HG02610 (cell line): ENCODE measurements at regions not wholly inside any gene's neighbourhood (a gene's known extent, or its start where the extent isn't known, plus 50 kb on each side); places are given as distances from the start of the nearest gene placed in this dataset.
"Not testable (repeated sequence)": the region's sequence is repeated elsewhere in the genome, so short reads cannot be mapped to it uniquely, and the experiment has no call there.

ENCODE experiments used
- ATAC-seq: cut with Tn5 transposase; IDR thresholded peaks from one replicate; pipeline ENCODE4 v1.9.1; 2021; ENCODE audit warnings: mild to moderate bottlenecking, moderate library complexity; ENCODE audit not compliant: unreplicated experiment

DNA sequence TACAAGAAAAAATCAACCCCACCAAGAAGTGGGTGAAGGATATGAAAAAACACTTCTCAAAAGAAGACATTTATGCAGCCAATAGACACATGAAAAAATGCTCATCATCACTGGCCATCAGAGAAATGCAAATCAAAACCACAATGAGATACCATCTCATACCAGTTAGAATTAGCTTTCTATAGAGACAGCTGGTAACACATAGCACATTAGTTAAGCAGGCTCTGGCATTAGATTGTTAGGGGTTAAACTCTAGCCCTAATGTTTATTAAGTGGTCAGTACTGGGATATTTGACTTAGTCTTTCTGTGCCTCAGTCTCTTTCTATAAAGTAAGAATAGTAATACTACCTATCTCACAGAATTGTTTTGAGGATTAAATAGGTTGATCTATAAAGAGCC lies 65.2 kb upstream of the TGFBR2 start:
- not testable (repeated sequence) for ATAC-seq

DNA sequence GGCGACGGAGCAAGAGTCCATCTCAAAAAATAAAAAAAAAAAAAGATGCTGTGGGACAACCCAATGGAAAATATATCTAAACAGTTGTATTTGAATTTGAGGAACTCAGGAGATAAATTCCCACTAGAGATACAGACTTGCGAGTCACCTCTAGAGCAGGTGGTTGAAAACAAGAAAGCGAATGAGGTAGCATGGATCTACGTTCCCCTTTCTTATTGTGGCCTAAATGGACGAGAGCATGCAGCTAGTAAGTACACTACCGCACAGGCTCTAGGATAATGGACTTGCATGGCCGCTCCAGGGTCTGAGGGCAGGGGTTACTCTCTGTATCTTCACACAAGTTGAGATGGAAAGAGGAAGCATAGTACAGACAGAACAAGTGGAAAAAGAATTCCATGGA lies 63.5 kb upstream of the TGFBR2 start:
- ATAC-seq, result no peak

DNA sequence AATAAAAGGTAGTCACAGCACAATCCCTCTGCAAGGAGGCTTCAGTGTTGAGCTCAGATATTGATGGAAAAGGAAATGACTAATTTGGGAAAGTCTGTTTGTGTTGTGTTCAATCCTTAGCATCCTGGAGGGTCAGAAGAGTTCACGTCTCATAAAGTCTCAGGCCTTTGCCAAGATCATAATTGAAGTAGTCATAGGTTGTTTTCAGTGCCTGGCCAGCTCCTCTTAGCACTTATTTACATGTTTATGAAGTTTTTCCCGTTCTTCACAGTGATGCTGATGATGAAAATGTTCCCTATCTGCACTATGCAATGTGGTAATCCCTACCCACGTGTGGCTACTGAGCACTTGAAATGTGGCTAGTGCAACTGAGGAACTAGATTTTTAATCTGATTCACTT lies 61.6 kb upstream of the TGFBR2 start:
- ATAC-seq, result no peak

DNA sequence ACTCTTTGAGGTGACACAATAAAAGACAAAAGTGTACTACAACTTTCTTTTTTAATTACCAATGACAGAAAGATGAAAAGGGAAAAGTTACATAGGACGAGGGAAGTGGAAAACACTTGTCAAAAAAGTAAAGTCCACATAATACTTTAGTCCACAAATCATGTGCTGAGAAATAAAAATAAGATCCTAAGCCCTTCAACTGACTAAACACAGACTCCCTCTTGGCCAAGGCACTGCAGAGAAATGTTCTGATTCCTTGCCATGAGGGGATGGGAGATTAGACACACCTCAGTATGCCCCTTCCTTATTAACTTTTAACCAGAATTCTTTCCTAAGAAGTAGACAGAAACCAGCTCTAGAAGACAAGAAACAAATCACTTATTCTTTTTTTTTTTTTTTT lies 59.5 kb upstream of the TGFBR2 start:
- ATAC-seq, result no peak

DNA sequence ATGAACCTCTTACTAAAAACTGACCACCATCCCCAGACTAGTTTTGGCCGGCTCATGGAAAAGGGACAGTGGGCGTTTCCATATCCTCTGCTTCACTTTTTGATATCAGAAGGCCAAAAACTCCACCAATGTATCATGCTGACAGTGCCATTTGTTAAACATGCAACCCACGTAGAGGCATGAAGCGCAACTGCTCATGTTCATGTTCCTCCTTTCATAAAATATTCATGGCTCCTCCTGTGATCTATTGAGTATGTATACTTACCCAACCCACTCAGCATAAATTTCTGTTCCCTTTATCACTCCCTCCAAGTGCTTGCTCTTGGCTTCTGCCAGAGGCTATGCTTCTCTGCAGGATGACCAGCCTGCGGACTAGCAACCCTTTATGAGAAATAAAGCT lies 58.7 kb upstream of the TGFBR2 start:
- ATAC-seq, result no peak

DNA sequence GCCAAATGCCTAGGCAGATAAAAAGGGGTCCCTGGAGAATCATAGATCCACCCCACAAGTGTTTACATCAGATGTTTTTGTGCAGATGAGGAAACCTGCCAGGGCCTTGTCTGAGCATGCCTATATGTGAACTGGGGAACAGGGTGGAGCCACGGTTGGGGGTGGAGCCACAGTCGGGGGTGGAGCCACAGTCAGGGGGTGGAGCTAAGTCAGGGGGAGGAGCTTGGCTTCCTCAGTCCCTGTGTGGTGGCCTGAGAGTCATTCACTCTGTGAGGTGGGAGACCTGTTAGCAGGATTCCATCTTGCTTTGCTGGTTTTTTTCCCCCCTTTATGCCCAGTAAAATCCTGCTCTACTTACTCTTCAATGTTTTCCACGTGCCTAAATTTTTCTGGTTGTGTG lies 57.8 kb upstream of the TGFBR2 start:
- no peak for ATAC-seq

DNA sequence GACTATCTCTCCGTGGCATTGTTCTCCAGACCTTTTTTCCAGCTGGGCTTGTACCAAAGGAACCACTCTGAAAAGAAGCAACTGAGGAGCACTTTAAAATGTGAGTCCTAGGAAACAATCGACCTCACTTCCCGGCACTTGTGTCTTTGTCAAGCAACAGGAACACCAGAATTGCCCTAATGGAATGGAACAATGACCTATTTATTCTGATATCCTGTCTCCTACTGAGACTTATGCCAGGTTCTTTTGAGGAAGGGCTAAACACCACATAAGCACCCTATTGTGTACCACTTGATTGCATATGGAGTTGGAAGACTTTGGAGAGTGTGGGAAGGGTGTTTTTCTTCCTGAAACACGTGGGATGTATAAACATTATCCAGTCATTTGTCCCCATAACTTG lies 56.8 kb upstream of the TGFBR2 start:
- ATAC-seq, result no peak

DNA sequence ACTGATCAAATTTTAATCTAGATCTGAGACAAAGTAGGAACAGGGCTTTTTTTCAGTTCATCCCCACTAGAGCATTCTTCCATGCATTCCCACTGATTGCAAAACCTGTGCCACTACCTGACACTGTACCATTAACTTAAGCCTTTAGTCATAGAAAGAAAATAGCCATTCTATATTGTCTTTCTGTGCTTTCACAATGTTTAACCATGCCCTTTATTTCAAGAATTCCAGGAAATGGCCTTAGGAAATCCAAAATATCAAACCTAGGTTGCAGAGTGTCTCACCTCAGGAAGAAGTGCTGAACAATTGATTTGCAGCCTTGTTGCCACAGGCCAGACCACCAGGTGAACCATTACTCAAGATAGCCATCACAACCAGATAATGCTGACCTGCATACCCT lies 56.2 kb upstream of the TGFBR2 start:
- no peak for ATAC-seq

DNA sequence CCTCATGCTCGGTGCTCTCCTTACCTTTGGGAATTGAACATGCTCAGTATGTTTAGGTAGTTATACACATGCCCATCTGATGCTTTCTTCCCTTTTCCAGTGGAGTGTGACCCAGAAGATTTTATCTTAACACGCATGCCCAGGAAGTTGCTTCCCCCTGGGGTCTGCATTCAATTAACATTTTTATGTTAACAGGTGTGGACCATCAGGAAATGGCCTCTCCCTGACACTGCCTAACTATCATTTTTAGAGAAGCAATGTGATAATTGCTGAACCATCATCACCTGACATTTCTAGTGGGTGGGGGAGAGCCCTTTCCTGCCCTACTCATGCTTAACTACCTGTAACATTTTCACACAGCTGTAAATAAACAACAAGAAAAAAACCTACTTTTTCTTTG lies 55.1 kb upstream of the TGFBR2 start:
- no peak for ATAC-seq

DNA sequence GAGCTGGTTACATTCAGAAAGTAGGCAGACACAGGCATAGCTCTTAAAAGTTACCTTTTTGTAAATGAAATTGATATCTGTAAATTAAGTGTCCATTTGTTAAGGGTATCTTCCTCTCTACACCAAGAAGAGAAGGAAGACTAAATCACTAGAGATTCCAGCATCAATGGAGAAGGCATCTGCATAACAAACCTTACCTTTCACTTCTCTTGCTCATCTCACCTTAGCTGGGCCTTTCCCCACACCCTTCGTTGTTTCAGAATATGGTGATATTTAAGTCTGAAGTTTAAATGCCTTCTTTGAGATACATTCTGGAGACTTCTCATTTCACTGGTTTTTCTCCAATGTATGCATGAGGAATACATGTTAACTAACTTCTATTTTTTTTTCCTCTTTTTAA lies 54.5 kb upstream of the TGFBR2 start:
- no peak for ATAC-seq

DNA sequence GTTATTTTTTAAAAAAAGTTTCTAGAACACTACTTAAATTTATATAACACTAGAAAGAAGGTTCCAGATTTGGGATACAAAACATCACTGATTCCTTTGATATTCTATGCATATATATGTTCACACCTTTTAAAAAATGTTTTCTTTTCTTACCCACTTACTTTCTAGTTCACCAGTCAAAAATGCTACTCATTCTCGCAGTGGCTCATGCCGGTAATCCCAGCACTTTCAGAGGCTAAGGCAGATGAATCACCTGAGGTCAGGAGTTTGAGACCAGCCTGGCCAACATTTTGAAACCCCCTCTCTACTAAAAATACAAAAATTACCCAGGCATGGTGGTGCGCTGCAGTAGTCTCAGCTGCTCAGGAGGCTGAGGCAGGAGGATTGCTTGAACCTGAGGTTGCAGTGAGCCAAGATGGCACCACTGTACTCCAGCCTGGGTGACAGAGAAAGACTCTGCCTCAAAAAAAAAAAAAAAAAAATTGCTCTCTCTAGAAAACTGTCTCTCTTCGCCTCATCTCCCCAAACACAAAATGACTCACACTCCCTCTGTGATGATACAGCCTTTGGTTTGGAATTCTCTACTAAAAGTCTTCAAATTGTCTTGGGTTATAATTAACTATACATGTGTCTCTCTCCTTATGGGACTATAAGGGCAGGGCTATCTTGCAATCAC lies 52.6 kb upstream of the TGFBR2 start:
- no peak for ATAC-seq

DNA sequence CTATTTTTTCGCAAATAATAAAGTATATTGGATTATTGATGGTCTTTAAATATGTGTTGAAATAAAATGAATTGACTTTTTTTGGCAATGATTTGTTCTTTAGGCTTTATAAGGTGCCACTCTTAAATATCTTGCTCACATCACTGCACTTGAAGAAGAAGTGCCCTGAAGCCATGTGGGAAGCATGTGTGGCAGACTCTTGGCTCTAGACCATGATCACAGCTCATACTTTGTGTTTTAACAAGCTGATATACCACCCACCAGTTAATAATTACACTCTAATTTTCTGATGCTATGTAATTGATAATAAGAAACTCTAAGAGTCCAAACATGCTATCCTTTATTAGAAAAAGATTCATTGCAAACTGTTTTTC lies 52.1 kb upstream of the TGFBR2 start:
- ATAC-seq, result no peak

DNA sequence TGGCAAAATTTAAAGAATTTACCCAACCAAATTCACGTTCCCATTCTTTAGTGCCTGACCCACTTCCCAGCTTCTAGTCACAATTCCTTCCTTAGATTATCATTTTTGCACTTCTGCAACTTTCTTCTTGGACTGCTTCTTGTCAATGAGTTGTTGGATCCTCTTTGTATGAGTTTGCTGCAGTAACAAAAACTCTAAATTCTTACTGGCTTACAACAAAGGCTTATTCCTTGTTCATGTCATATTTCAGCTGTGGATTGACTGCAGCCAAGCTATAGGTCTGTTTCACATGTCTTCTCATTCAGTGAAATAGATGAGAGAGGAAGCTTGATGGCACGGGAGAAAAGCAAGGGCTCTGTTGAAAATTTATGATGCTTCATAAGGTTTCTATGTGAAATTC lies 50.4 kb upstream of the TGFBR2 start:
- no peak for ATAC-seq
